Inflammatory macrophage (primary cell): ENCODE measurements at regions not wholly inside any gene's neighbourhood (a gene's known extent, or its start where the extent isn't known, plus 50 kb on each side); places are given as distances from the start of the nearest gene placed in this dataset.

Experiments
- DNase-seq, 2 donors: peaks; one replicate each; pipeline ENCODE4 v3.0.0-alpha.2; 2020 to 2022

GRCh38 chr12:94516985-94517384 is 57.3 kb upstream of the CEP83 start:
- no peak for DNase-seq

GRCh38 chr12:94513527-94513926 is 53.9 kb upstream of the CEP83 start:
- no peak for DNase-seq

- no peak for DNase-seq
Measured at GRCh38 chr12:94511506-94511905, 51.8 kb upstream of the CEP83 start.

GRCh38 chr12:94510128-94510527 is 50.5 kb upstream of the CEP83 start:
- DNase-seq: peak in 1 of 2 donors; percentile 4
